Non-pigmented ciliary epithelial cell (primary cell): ENCODE measurements at regions not wholly inside any gene's neighbourhood (a gene's known extent, or its start where the extent isn't known, plus 50 kb on each side); places are given as distances from the start of the nearest gene placed in this dataset.
"Not testable (repeated sequence)": the region's sequence is repeated elsewhere in the genome, so short reads cannot be mapped to it uniquely, and the experiment has no call there.

Source experiments
- DNase-seq: peaks from one replicate; pipeline ENCODE4 v3.0.0-alpha.2; 2010; ENCODE audit warnings: low read depth

GRCh38 chr17:70321352-70321751 is 152.0 kb downstream of the KCNJ2 start:
- no peak for DNase-seq

- no peak for DNase-seq
These were observed 153.9 kb downstream of the KCNJ2 start for GRCh38 chr17:70323269-70323668.

GRCh38 chr17:70324031-70324430 is 154.7 kb downstream of the KCNJ2 start:
- no peak for DNase-seq

- DNase-seq = no peak
These were observed 157.9 kb downstream of the KCNJ2 start for GRCh38 chr17:70327279-70327678.

- no peak for DNase-seq
These were observed 158.4 kb downstream of the KCNJ2 start for GRCh38 chr17:70327723-70328122.

GRCh38 chr17:70329721-70330120 is 160.4 kb downstream of the KCNJ2 start:
- DNase-seq = no peak

GRCh38 chr17:70331066-70331465 is 161.7 kb downstream of the KCNJ2 start:
- DNase-seq = not testable (repeated sequence)

GRCh38 chr17:70332356-70333210 is 163.3 kb downstream of the KCNJ2 start:
- no peak for DNase-seq

- no peak for DNase-seq
These were observed 167.1 kb downstream of the KCNJ2 start for GRCh38 chr17:70336411-70336810.

- DNase-seq = no peak
These were observed 169.6 kb downstream of the KCNJ2 start for GRCh38 chr17:70338946-70339354.

- no peak for DNase-seq
These were observed 173.8 kb downstream of the KCNJ2 start for GRCh38 chr17:70343114-70343513.

- DNase-seq = no peak
These were observed 175.2 kb downstream of the KCNJ2 start for GRCh38 chr17:70344386-70345060.

- DNase-seq = no peak
These were observed 175.7 kb downstream of the KCNJ2 start for GRCh38 chr17:70345061-70345460.

GRCh38 chr17:70352834-70353233 is 183.5 kb downstream of the KCNJ2 start:
- no peak for DNase-seq

- DNase-seq = no peak
These were observed 184.2 kb downstream of the KCNJ2 start for GRCh38 chr17:70353408-70354092.

GRCh38 chr17:70355185-70355584 is 185.9 kb downstream of the KCNJ2 start:
- DNase-seq = peak; percentile 22

- DNase-seq = peak; percentile 15
These were observed 187.9 kb downstream of the KCNJ2 start for GRCh38 chr17:70357190-70357589.

GRCh38 chr17:70365091-70365583 is 195.8 kb downstream of the KCNJ2 start:
- peak; percentile 81 for DNase-seq

- DNase-seq = no peak
These were observed 197.1 kb downstream of the KCNJ2 start for GRCh38 chr17:70366386-70366785.

- DNase-seq = no peak
These were observed 198.7 kb downstream of the KCNJ2 start for GRCh38 chr17:70368011-70368410.

- DNase-seq = no peak
These were observed 200.1 kb downstream of the KCNJ2 start for GRCh38 chr17:70369391-70369790.

GRCh38 chr17:70370816-70371215 is 201.5 kb downstream of the KCNJ2 start:
- no peak for DNase-seq

GRCh38 chr17:70373369-70373768 is 204.0 kb downstream of the KCNJ2 start:
- no peak for DNase-seq
